Neural cell (in vitro differentiated cells): ENCODE measurements at regions not wholly inside any gene's neighbourhood (a gene's known extent, or its start where the extent isn't known, plus 50 kb on each side); places are given as distances from the start of the nearest gene placed in this dataset.

Experiments
- H2AFZ ChIP-seq: fragments of 200-600, 300-800 bp; sonication (generic), shearing (Covaris generic); 2 replicates; pipeline ENCODE4 v1.6.0; 2014; ENCODE audit warnings: low read depth, mild to moderate bottlenecking, antibody characterized with exemption, low read length, moderate library complexity
- H3F3A ChIP-seq: fragments of 200-600 bp; shearing (Covaris generic); 2 replicates; pipeline ENCODE4 v1.6.1; 2016; ENCODE audit warnings: mild to moderate bottlenecking, moderate library complexity, mixed read lengths, antibody characterized with exemption, low read length; ENCODE audit not compliant: insufficient read depth, poor library complexity, severe bottlenecking
- H3K27ac ChIP-seq: fragments of 200-600, 300-800 bp; sonication (generic), shearing (Covaris generic); 2 replicates; pipeline ENCODE4 v1.5.1; 2014; ENCODE audit warnings: mild to moderate bottlenecking, low read length, moderate library complexity
- H3K27me3 ChIP-seq: fragments of 300-800, 200-600 bp; sonication (generic), shearing (Covaris generic); 2 replicates; pipeline ENCODE4 v1.6.0; 2014; ENCODE audit warnings: mild to moderate bottlenecking, low read depth, low read length, moderate library complexity; ENCODE audit not compliant: insufficient read depth
- H3K36me3 ChIP-seq: fragments of 300-800, 200-600 bp; sonication (generic), shearing (Covaris generic); 2 replicates; pipeline ENCODE4 v1.5.1; 2014; ENCODE audit warnings: mild to moderate bottlenecking, antibody characterized with exemption, low read length, moderate library complexity; ENCODE audit not compliant: insufficient read depth
- H3K4me2 ChIP-seq: fragments of 300-800, 200-600 bp; sonication (generic), shearing (Covaris generic); 2 replicates; pipeline ENCODE4 v1.6.0; 2014; ENCODE audit warnings: mild to moderate bottlenecking, low read length
- H3K4me3 ChIP-seq: fragments of 300-800, 200-600 bp; sonication (generic), shearing (Covaris generic); 2 replicates; pipeline ENCODE4 v1.5.1; 2014; ENCODE audit warnings: mild to moderate bottlenecking, low read length, moderate library complexity
- H3K79me2 ChIP-seq: fragments of 200-600 bp; shearing (Covaris generic); replicated peaks from 2 replicates; pipeline ENCODE4 v1.6.0; 2014; ENCODE audit warnings: mild to moderate bottlenecking, low read length, moderate library complexity; ENCODE audit not compliant: insufficient read depth
- H3K9ac ChIP-seq: fragments of 300-800, 200-600 bp; sonication (generic), shearing (Covaris generic); 2 replicates; pipeline ENCODE4 v1.6.1; 2016; ENCODE audit warnings: mild to moderate bottlenecking, low read length, mixed read lengths
- H3K9me2 ChIP-seq: fragments of 200-600 bp; shearing (Covaris generic); 2 replicates; pipeline ENCODE4 v1.6.1; 2016; ENCODE audit warnings: mild to moderate bottlenecking, low read length, mixed read lengths; ENCODE audit not compliant: insufficient read depth
- H3K9me3 ChIP-seq: fragments of 200-600, 300-800 bp; sonication (generic), shearing (Covaris generic); 2 replicates; pipeline ENCODE4 v1.6.1; 2016; ENCODE audit warnings: mild to moderate bottlenecking, mixed run types, low read length, moderate library complexity, mixed read lengths
- H4K20me1 ChIP-seq: fragments of 200-600 bp; shearing (Covaris generic); 2 replicates; pipeline ENCODE4 v1.6.1; 2016; ENCODE audit warnings: mild to moderate bottlenecking, mixed run types; ENCODE audit not compliant: insufficient read depth
- EP300 ChIP-seq: fragments of 450-650 bp; conservative IDR thresholded peaks from 2 replicates; pipeline ENCODE4 v1.6.1; 2014; ENCODE audit warnings: antibody characterized with exemption, mild to moderate bottlenecking, moderate library complexity; ENCODE audit not compliant: poor library complexity, severe bottlenecking
- EZH2 ChIP-seq: fragments of 200-600, 300-800 bp; shearing (Covaris generic), sonication (generic); IDR thresholded peaks from 2 replicates; pipeline ENCODE4 v1.6.1; 2014; ENCODE audit warnings: antibody characterized with exemption, low read length, borderline replicate concordance, mild to moderate bottlenecking; ENCODE audit not compliant: insufficient read depth, poor library complexity, severe bottlenecking
- MXI1 ChIP-seq: fragments of 450-650 bp; conservative IDR thresholded peaks from 2 replicates; pipeline ENCODE4 v1.6.1; 2014; ENCODE audit warnings: antibody characterized with exemption, mild to moderate bottlenecking; ENCODE audit not compliant: poor library complexity, severe bottlenecking
- POLR2AphosphoS5 ChIP-seq: IDR thresholded peaks from 2 replicates; pipeline ENCODE4 v1.6.1; 2012
- RAD21 ChIP-seq: fragments of 450-650 bp; conservative IDR thresholded peaks from 2 replicates; pipeline ENCODE4 v1.6.1; 2014; ENCODE audit warnings: antibody characterized with exemption, mild to moderate bottlenecking, moderate library complexity
- SMC3 ChIP-seq: fragments of 450-650 bp; conservative IDR thresholded peaks from 2 replicates; pipeline ENCODE4 v1.6.1; 2014; ENCODE audit warnings: antibody characterized with exemption, mild to moderate bottlenecking, moderate library complexity; ENCODE audit not compliant: poor library complexity
- TAF1 ChIP-seq: IDR thresholded peaks from 2 replicates; pipeline ENCODE4 v1.6.1; 2012; ENCODE audit warnings: low read depth
- TF ChIP-seq, protein P1 (sequence below): IDR thresholded peaks from 2 replicates; pipeline ENCODE4 v1.6.1; 2012; ENCODE audit warnings: borderline replicate concordance
- TF ChIP-seq, protein P2 (sequence below): fragments of 450-650 bp; IDR thresholded peaks from 2 replicates; pipeline ENCODE4 v1.5.1; 2014; ENCODE audit warnings: antibody characterized with exemption, mild to moderate bottlenecking, moderate library complexity; ENCODE audit not compliant: poor library complexity, severe bottlenecking

DNA sequence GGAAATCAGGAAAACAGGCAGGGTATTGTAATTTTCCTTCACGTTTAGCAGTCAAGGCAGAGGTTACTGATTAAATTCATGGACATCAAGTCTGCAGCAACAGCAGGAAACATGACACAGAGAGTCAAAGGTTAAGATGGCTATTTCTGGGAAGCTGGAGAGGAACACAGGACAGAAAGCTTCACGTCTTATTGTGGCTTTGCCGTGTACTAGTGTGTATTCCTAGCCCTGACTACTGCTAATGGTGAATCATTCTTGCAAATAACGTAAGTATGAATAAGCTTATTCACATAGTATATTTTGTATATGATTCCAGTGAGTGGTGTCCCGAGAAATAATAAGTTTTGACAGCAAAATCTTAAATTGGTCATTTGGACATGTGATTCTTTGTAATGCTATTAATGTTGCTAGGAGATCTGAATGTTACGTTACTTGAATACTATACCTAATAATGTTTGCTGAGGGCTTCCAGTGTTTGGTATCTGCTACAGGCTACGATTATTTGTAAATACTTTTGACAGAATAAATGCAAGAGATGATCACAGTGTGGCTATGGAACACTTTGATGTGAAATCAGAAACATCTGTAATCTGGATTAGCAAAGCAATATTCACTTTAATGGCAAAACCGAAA, 77.4 kb downstream of the DISP1 start:
- no peaks in the 10 kb centered on the region for H3F3A ChIP-seq
- no peak for TF ChIP-seq TAF1
- no peak for TF ChIP-seq SMC3
- H3K4me2 ChIP-seq: no peak overlapping the region
- H2AFZ ChIP-seq: no peak overlapping the region
- H3K9ac ChIP-seq: no peak overlapping the region
- H3K27ac ChIP-seq: no peak overlapping the region
- H3K79me2 ChIP-seq: no peaks in the 10 kb centered on the region
- no peaks in the 10 kb centered on the region for H3K36me3 ChIP-seq
- H3K9me3 ChIP-seq: no peaks in the 10 kb centered on the region
- H3K4me3 ChIP-seq: no peak overlapping the region
- no peaks in the 10 kb centered on the region for H4K20me1 ChIP-seq
- H3K27me3 ChIP-seq: no peaks in the 10 kb centered on the region
- no peaks in the 10 kb centered on the region for H3K9me2 ChIP-seq

DNA sequence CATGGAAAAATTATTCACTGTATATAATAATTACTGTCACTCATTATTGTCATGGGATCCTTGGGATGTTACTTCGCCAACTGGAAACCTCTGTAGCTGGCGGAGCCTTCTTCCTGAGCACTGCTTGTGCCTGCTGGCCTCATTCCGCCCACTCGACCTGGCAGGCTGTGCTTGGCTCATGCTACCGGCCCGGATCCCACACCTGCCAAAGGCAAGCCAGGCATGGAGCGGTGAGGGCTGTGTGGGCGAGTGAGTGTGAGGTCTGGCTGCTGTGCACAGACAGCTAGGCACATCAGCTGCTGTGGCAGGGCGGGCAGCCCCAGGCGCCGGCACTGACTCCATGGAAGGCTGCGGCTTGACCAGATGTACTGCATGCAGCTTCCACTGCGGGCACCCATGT, 78.4 kb downstream of the DISP1 start:
- Histone ChIP-seq H3K4me3 (no peak overlapping the region), H3K36me3 (no peaks in the 10 kb centered on the region), H4K20me1 (no peaks in the 10 kb centered on the region), H3K27ac (no peak overlapping the region), H3K27me3 (no peaks in the 10 kb centered on the region), H3K9ac (no peak overlapping the region), H3K79me2 (no peaks in the 10 kb centered on the region), H3F3A (no peaks in the 10 kb centered on the region), H3K9me3 (no peaks in the 10 kb centered on the region), H3K4me2 (no peak overlapping the region), H3K9me2 (no peaks in the 10 kb centered on the region), H2AFZ (no peak overlapping the region)
- TF ChIP-seq POLR2AphosphoS5 (no peak), EZH2 (no peak), MXI1 (no peak), EP300 (no peak)
- TF ChIP-seq, protein P1, sequence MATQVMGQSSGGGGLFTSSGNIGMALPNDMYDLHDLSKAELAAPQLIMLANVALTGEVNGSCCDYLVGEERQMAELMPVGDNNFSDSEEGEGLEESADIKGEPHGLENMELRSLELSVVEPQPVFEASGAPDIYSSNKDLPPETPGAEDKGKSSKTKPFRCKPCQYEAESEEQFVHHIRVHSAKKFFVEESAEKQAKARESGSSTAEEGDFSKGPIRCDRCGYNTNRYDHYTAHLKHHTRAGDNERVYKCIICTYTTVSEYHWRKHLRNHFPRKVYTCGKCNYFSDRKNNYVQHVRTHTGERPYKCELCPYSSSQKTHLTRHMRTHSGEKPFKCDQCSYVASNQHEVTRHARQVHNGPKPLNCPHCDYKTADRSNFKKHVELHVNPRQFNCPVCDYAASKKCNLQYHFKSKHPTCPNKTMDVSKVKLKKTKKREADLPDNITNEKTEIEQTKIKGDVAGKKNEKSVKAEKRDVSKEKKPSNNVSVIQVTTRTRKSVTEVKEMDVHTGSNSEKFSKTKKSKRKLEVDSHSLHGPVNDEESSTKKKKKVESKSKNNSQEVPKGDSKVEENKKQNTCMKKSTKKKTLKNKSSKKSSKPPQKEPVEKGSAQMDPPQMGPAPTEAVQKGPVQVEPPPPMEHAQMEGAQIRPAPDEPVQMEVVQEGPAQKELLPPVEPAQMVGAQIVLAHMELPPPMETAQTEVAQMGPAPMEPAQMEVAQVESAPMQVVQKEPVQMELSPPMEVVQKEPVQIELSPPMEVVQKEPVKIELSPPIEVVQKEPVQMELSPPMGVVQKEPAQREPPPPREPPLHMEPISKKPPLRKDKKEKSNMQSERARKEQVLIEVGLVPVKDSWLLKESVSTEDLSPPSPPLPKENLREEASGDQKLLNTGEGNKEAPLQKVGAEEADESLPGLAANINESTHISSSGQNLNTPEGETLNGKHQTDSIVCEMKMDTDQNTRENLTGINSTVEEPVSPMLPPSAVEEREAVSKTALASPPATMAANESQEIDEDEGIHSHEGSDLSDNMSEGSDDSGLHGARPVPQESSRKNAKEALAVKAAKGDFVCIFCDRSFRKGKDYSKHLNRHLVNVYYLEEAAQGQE: no peak
- TF ChIP-seq, protein P2, sequence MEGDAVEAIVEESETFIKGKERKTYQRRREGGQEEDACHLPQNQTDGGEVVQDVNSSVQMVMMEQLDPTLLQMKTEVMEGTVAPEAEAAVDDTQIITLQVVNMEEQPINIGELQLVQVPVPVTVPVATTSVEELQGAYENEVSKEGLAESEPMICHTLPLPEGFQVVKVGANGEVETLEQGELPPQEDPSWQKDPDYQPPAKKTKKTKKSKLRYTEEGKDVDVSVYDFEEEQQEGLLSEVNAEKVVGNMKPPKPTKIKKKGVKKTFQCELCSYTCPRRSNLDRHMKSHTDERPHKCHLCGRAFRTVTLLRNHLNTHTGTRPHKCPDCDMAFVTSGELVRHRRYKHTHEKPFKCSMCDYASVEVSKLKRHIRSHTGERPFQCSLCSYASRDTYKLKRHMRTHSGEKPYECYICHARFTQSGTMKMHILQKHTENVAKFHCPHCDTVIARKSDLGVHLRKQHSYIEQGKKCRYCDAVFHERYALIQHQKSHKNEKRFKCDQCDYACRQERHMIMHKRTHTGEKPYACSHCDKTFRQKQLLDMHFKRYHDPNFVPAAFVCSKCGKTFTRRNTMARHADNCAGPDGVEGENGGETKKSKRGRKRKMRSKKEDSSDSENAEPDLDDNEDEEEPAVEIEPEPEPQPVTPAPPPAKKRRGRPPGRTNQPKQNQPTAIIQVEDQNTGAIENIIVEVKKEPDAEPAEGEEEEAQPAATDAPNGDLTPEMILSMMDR: no peak

DNA sequence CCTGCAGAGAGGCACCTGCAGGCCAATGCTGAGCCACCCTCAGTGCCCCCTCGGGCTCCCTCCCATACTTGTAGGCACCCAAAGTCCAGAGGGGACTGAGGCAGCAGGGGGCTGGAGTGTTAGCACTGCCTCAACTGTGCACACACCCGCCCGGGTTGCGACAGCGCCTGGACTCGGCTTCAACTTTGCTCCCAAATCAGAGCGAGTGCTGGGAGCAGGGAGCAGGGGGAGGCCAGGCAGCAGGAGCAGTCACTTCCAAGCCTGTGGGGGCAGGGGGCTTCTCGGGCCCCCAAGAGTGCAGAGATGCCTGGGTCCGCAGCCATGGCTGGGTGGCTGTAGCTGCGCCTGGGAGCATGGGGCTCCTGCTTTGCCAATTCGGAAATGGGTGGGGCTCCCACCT, 79.5 kb downstream of the DISP1 start:
- no peaks in the 10 kb centered on the region for H3K9me2 ChIP-seq
- no peaks in the 10 kb centered on the region for H3F3A ChIP-seq
- no peak for TF ChIP-seq TAF1
- TF ChIP-seq POLR2AphosphoS5: no peak
- TF ChIP-seq EZH2: no peak
- TF ChIP-seq, protein P1: no peak
- no peak for TF ChIP-seq EP300
- no peak for TF ChIP-seq SMC3
- no peak for TF ChIP-seq MXI1
- TF ChIP-seq RAD21: no peak
- TF ChIP-seq, protein P2: no peak
- H4K20me1 ChIP-seq: no peaks in the 10 kb centered on the region
- H3K4me2 ChIP-seq: no peak overlapping the region
- H3K9ac ChIP-seq: no peak overlapping the region
- no peaks in the 10 kb centered on the region for H3K79me2 ChIP-seq
- no peak overlapping the region for H2AFZ ChIP-seq
- no peaks in the 10 kb centered on the region for H3K9me3 ChIP-seq
- no peak overlapping the region for H3K4me3 ChIP-seq
- no peak overlapping the region for H3K27ac ChIP-seq
- H3K27me3 ChIP-seq: no peaks in the 10 kb centered on the region
- no peaks in the 10 kb centered on the region for H3K36me3 ChIP-seq
